GM13976 (cell line): ENCODE measurements at regions not wholly inside any gene's neighbourhood (a gene's known extent, or its start where the extent isn't known, plus 50 kb on each side); places are given as distances from the start of the nearest gene placed in this dataset.
"Not testable (repeated sequence)": the region's sequence is repeated elsewhere in the genome, so short reads cannot be mapped to it uniquely, and the experiment has no call there.

Source experiments
- DNase-seq: peaks from one replicate; pipeline ENCODE4 v3.0.0; 2012; ENCODE audit warnings: low spot score
- in situ Hi-C: fragments of 300-500 bp; cut with MboI; formaldehyde crosslinking; loops from one replicate; pipeline ENCODE4 v1.12.0; 2022; ENCODE audit warnings: low sequenced_read_pairs, mixed read lengths, inconsistent platforms; ENCODE audit not compliant: unreplicated experiment
- TF ChIP-seq, protein P1 (sequence below): IDR thresholded peaks from 2 replicates; pipeline ENCODE4 v1.5.1; 2012; ENCODE audit warnings: borderline replicate concordance, mild to moderate bottlenecking; ENCODE audit not compliant: insufficient read depth; ENCODE audit errors: extremely low read depth, missing control alignments, control extremely low read depth

- TF ChIP-seq, protein P1, sequence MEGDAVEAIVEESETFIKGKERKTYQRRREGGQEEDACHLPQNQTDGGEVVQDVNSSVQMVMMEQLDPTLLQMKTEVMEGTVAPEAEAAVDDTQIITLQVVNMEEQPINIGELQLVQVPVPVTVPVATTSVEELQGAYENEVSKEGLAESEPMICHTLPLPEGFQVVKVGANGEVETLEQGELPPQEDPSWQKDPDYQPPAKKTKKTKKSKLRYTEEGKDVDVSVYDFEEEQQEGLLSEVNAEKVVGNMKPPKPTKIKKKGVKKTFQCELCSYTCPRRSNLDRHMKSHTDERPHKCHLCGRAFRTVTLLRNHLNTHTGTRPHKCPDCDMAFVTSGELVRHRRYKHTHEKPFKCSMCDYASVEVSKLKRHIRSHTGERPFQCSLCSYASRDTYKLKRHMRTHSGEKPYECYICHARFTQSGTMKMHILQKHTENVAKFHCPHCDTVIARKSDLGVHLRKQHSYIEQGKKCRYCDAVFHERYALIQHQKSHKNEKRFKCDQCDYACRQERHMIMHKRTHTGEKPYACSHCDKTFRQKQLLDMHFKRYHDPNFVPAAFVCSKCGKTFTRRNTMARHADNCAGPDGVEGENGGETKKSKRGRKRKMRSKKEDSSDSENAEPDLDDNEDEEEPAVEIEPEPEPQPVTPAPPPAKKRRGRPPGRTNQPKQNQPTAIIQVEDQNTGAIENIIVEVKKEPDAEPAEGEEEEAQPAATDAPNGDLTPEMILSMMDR, result no peak
- no peak for DNase-seq
- in situ Hi-C loops, result no loop called here
Measured at GRCh38 chr2:8558096-8558495, 123.8 kb upstream of the ID2 start.

- DNase-seq, result no peak
- in situ Hi-C loops, result no loop called here
- TF ChIP-seq, protein P1, result no peak
Measured at GRCh38 chr2:8558956-8559355, 122.9 kb upstream of the ID2 start.

- TF ChIP-seq, protein P1, result no peak
- no peak for DNase-seq
- in situ Hi-C loops, result no loop called here
Measured at GRCh38 chr2:8559805-8560204, 122.1 kb upstream of the ID2 start.

- DNase-seq, in situ Hi-C loops: not testable (repeated sequence)
Measured at GRCh38 chr2:8561692-8562091, 120.2 kb upstream of the ID2 start.

DNA sequence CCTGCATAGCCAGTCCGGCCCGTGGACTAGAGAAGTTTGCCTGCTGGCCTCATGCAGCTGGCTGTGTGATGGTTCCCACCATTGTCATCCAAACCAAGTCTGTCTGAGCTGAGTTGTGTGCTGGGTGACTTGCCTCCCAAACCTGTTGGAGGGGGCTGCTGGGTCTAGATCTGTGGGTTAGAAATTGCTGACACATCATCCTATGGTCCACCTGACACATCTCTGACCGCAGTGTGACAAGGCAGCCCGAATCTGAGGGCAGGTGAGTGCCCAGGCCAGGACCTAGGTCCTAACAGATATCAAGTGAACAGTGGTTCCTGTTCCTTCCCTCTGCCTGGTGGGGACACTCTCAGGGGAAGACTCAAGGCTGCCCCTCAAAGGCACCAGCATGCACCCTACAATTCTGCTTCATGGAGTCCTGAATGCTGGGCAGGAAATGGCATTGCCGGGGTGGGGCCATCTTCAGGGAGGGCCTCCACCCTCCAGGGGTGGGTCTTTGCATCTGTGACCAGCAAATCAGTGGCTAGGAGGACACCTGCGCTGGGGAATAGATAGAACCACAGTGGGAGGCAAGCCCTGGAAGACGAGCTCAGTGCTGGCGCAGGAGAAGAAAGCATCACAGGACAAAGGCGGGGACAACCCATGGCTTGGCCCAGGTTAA lies 117.9 kb upstream of the ID2 start:
- TF ChIP-seq, protein P1, result no peak
- DNase-seq, result no peak
- in situ Hi-C loops, result no loop called here

DNA sequence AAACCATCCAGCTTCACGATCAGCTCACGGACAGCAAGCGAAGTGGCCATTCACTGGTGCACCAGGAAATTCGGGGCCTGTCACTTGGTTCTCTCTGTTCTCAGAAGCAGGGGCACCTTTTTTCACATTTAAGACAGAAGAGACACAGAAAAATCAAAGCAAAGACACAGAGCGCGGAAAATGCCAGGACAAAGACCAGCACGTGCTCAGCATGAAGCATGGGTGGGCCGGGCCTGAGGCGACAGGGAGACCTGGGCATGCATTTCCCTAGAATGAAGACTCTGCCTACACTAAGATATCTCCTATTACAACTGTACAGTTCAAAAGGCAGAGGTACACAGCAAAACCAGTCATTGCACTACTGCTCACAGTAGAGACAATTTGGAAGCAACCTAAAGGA lies 117.4 kb upstream of the ID2 start:
- in situ Hi-C loops, result no loop called here
- TF ChIP-seq, protein P1, result no peak
- no peak for DNase-seq

DNA sequence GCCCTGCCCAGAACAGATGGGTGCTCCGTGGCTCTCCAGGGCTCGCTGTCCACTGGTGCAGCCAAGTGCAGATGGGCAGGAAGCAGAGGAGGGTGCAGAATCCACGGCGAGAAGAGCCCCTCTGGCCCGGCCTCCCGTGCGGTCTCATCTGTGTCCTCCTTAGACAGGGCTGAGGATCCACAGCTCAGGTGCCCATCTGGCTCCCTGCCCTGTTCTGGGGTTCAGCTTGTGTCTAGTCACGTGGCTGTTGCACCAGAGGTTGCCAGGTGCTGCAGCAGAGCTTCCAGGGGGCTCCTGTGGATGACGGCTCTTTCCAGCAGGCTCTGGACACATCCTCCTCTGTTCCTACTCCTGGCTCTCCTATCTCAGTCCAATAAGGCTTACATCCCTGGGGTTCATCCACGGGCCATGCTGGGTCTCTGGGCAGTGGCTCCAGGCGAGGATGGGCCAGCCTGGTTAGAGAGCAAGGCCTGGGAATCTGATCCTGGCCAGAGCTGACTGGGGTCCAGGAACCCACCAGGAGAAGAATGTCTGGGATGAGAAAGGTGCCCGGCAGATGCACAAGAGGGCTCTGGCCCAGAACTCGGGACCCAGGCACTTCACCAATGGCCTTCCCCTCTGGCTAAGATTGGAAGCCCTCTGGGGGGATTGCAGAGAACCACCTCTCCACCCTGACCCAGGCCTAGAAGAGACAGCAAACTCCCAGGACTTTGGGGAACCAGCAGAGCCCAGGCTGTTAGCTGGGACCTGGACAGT lies 116.3 kb upstream of the ID2 start:
- DNase-seq, result no peak
- TF ChIP-seq, protein P1, result no peak
- in situ Hi-C loops, result no loop called here
